NB4 (cell line): ENCODE measurements at regions not wholly inside any gene's neighbourhood (a gene's known extent, or its start where the extent isn't known, plus 50 kb on each side); places are given as distances from the start of the nearest gene placed in this dataset.

Experiments used
- DNase-seq: peaks from one replicate; pipeline ENCODE4 v3.0.0; 2010; ENCODE audit warnings: low read depth
- H3K4me3 ChIP-seq: one replicate; pipeline ENCODE4 v1.5.1; 2011; ENCODE audit warnings: mild to moderate bottlenecking, low read depth, low read length, moderate library complexity
- MYC ChIP-seq: IDR thresholded peaks from 2 replicates; pipeline ENCODE4 v1.6.1; 2011; ENCODE audit warnings: low read depth, low read length
- POLR2A ChIP-seq: IDR thresholded peaks from 2 replicates; pipeline ENCODE4 v1.6.1; 2011; ENCODE audit warnings: mild to moderate bottlenecking; ENCODE audit not compliant: insufficient read length; ENCODE audit errors: extremely low read depth
- TF ChIP-seq, protein P1 (sequence below): IDR thresholded peaks from one replicate; pipeline ENCODE4 v1.5.1; 2012; ENCODE audit warnings: low read depth, low read length
- TF ChIP-seq, protein P2 (sequence below): IDR thresholded peaks from 2 replicates; pipeline ENCODE4 v1.6.1; 2011; ENCODE audit warnings: low read depth, low read length

DNA sequence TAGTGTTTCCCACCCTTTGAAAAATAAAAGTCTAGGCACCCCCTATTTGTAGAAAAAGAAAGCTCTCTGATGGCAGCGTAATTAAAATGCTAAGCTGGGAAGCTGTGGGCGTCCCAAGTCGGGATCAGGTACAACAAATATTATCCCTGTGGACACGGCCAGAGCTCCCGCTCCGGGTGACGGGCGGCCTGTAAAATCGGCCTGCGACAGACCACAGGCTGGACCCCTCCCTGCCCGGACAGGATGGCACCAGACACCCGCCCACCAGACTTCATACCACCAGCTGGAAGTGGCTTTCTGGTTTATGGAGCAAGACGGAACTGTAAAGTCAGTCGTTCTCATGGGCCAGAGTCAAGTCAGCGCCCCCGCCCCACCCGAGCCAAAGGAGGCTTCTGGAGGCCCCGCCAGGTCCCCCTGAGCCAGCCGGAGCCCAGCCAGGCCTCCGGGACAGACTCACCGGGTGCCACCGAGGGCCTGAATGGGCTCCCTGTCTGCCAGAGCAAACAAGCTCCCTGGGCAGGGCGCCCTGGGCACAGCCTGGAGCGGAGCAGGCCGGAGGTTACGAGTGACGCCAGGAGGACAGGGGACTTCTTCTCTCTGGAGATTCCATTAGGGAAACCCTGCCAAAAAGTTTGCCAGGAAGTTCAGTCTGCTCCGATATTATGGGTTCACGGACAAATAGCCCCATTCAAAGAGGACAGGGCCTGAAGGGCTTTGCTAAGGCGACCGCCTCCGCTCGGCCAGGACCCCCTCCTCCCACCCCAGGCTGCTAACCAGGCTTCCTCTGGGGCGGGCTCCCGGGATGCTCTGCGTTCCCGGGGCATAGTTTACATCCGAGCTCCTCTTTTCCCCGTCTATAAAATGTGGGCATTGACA lies 173.7 kb downstream of the ERCC6L2 start:
- no peak overlapping the region for H3K4me3 ChIP-seq
- no peak for DNase-seq
- TF ChIP-seq, protein P1, sequence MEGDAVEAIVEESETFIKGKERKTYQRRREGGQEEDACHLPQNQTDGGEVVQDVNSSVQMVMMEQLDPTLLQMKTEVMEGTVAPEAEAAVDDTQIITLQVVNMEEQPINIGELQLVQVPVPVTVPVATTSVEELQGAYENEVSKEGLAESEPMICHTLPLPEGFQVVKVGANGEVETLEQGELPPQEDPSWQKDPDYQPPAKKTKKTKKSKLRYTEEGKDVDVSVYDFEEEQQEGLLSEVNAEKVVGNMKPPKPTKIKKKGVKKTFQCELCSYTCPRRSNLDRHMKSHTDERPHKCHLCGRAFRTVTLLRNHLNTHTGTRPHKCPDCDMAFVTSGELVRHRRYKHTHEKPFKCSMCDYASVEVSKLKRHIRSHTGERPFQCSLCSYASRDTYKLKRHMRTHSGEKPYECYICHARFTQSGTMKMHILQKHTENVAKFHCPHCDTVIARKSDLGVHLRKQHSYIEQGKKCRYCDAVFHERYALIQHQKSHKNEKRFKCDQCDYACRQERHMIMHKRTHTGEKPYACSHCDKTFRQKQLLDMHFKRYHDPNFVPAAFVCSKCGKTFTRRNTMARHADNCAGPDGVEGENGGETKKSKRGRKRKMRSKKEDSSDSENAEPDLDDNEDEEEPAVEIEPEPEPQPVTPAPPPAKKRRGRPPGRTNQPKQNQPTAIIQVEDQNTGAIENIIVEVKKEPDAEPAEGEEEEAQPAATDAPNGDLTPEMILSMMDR: no peak
- no peak for TF ChIP-seq POLR2A
- TF ChIP-seq, protein P2, sequence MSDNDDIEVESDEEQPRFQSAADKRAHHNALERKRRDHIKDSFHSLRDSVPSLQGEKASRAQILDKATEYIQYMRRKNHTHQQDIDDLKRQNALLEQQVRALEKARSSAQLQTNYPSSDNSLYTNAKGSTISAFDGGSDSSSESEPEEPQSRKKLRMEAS: no peak
- TF ChIP-seq MYC: no peak

GRCh38 chr9:96048104-96048955 lies 172.8 kb downstream of the ERCC6L2 start:
- TF ChIP-seq, protein P1: no peak
- TF ChIP-seq, protein P2: no peak
- TF ChIP-seq POLR2A: no peak
- TF ChIP-seq MYC: no peak
- DNase-seq: no peak
- no peak overlapping the region for H3K4me3 ChIP-seq

- H3K4me3 ChIP-seq: no peak overlapping the region
- TF ChIP-seq POLR2A: no peak
- TF ChIP-seq, protein P2: no peak
- TF ChIP-seq, protein P1: no peak
- TF ChIP-seq MYC: no peak
- DNase-seq: no peak
Observed at GRCh38 chr9:96047741-96048103, 172.2 kb downstream of the ERCC6L2 start.

GRCh38 chr9:96047116-96047639 lies 171.7 kb downstream of the ERCC6L2 start:
- no peak overlapping the region for H3K4me3 ChIP-seq
- DNase-seq: no peak
- TF ChIP-seq, protein P2: no peak
- TF ChIP-seq, protein P1: no peak
- TF ChIP-seq POLR2A (no peak), MYC (no peak)

- no peak for DNase-seq
- TF ChIP-seq POLR2A: no peak
- TF ChIP-seq, protein P1: no peak
- no peak for TF ChIP-seq MYC
- TF ChIP-seq, protein P2: no peak
- no peak overlapping the region for H3K4me3 ChIP-seq
Observed at GRCh38 chr9:96045811-96046210, 170.3 kb downstream of the ERCC6L2 start.
